PFSK-1 (cell line): ENCODE measurements at regions not wholly inside any gene's neighbourhood (a gene's known extent, or its start where the extent isn't known, plus 50 kb on each side); places are given as distances from the start of the nearest gene placed in this dataset.

Source experiments
- FOXP2 ChIP-seq: optimal IDR thresholded peaks from 2 replicates; pipeline ENCODE3; 2011; ENCODE audit warnings: borderline replicate concordance, control low read depth, inconsistent platforms; ENCODE audit not compliant: insufficient read depth; ENCODE audit errors: extremely low read length, extremely low read depth
- POLR2AphosphoS5 ChIP-seq: IDR thresholded peaks from 2 replicates; pipeline ENCODE4 v1.6.1; 2012; ENCODE audit warnings: low read depth, mild to moderate bottlenecking, control low read depth, low read length, moderate library complexity
- REST ChIP-seq, 2 experiments: IDR thresholded peaks; 2 replicates each; pipeline versions ENCODE4 v1.6.1 to v1.8.0; 2011 to 2012; ENCODE audit warnings: low read depth in 2 of 2, low read length in 2 of 2, control low read depth in 1 of 2, inconsistent platforms in 1 of 2, mild to moderate bottlenecking in 1 of 2, moderate library complexity in 1 of 2; ENCODE audit not compliant: insufficient read depth in 1 of 2
- SIN3A ChIP-seq: IDR thresholded peaks from 2 replicates; pipeline ENCODE4 v1.6.1; 2012; ENCODE audit warnings: mild to moderate bottlenecking, low read length, moderate library complexity, borderline replicate concordance; ENCODE audit not compliant: insufficient read depth
- TAF1 ChIP-seq: IDR thresholded peaks from 2 replicates; pipeline ENCODE4 v1.6.1; 2012; ENCODE audit warnings: low read length, control low read depth, borderline replicate concordance; ENCODE audit not compliant: insufficient read depth

- TF ChIP-seq TAF1 (no peak), POLR2AphosphoS5 (no peak), SIN3A (no peak), REST (IDR thresholded peaks at IDR 0.05; ENCODE audit: insufficient read depth in 1 of 2, low read depth in 2 of 2, low read length in 2 of 2) (no peak), FOXP2 (no peak)
Measured at GRCh38 chr5:111810112-111810511, 53.1 kb upstream of the NREP start.
